GM21825 (cell line): ENCODE measurements at regions not wholly inside any gene's neighbourhood (a gene's known extent, or its start where the extent isn't known, plus 50 kb on each side); places are given as distances from the start of the nearest gene placed in this dataset.

Experiments
- ATAC-seq: cut with Tn5 transposase; IDR thresholded peaks from one replicate; pipeline ENCODE4 v1.9.1; 2021; ENCODE audit warnings: mild to moderate bottlenecking, moderate library complexity; ENCODE audit not compliant: unreplicated experiment

DNA sequence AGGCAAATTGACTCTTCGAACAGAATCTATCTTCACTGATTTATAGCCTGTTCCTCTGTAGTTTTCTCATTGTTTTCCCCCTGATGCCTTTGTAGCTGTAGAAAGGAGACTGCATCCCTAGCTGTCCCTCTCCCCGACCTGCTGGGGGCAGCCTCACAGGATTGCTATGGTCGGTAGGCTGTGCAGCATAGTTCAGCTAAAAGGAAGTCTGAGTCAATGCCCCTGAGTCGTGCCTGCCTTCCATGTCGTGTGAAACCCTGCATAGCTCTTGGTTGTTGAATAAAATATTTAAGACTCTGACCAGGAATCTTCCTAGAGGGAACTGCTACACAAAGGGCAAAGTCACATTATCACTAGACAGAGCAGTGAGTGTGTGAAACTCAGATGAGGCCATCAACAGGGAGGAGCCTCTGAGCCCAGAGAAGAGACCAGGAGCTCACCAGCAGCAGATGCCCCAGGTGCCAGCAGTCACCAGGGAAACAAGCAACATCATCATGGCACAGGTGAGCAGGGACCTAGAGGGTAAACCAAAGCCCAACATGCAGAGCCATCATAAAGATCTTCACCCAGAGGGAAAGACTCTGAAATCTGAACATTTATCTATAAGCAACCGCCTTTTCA lies 108.4 kb upstream of the NBEA start:
- ATAC-seq = no peak

- peak; percentile 57 for ATAC-seq
Measured at GRCh38 chr13:34842466-34842865, 99.6 kb upstream of the NBEA start.

DNA sequence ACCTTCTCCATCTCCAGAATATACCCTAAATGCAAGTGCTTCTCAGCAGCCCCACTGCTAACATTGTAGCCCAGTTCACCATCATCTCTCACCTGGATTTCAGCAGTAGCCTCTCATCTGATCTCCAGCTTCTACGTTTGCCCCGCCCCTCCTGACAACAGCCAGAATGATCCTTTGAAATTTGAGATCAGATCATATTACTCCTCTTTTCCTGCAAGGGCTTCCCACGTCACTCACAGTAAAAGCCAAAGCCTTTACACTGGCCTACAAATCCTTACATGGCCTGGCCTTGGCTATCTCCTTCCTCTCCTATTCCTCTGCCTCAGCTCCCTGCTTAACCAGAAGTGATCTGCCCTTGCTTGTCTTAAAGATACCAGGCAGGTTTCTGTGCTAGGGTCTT lies 94.3 kb upstream of the NBEA start:
- no peak for ATAC-seq

DNA sequence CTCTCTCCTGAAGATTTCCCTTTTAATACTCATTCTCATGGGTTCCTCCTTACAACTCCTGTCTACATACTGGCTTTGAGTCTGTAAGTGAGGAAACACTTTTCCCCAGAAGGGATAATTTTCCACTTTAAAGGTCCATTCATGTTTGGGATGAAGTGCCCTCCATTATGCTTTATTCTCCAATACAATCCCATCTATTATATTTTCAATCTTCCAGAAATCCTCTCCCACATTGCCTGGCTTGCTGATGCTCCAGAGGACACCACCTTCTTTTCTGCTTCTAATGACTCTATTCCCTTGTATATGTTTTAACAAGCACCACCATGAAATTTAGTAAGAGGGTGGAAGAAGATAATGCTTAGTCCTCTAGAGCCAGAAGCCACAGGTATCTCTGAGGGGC lies 92.7 kb upstream of the NBEA start:
- ATAC-seq = no peak

- no peak for ATAC-seq
Measured at GRCh38 chr13:34853161-34853560, 88.9 kb upstream of the NBEA start.

DNA sequence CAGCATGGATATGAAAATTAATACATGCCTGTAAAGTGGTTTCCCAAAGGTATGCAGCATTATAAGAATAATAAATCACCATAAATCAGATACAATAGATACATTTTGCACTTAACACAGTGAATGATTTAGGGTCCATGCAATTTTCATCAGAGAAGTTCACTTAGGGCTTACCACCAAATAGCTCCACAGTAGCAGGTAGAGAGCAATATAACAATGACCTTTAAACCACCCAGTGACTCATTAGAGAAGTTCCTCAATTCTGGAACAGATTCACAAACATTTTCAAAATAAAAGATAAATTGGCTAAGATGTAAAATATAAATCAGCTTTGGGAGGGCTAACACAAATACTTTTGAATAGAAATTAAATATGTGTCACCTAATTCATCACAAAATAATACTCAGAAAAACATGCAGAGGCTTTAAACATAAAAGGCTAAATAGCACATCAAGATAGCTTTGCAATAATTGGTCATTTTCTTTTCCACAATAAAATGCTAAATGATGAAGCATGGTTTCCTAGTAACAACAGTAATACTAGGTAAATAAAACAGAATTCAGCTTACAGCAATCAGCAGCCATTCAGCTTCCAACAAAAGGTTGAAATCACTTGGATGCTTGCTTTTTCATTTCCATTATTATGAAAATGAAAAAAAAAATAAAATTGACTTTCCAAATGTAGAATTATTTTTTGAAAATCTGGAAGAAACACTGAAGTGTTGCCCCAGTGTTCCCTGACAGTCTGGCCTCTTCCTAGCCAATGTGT lies 84.3 kb upstream of the NBEA start:
- ATAC-seq = no peak

- no peak for ATAC-seq
Measured at GRCh38 chr13:34862311-34862710, 79.8 kb upstream of the NBEA start.

- ATAC-seq = no peak
Measured at GRCh38 chr13:34862716-34863115, 79.4 kb upstream of the NBEA start.

DNA sequence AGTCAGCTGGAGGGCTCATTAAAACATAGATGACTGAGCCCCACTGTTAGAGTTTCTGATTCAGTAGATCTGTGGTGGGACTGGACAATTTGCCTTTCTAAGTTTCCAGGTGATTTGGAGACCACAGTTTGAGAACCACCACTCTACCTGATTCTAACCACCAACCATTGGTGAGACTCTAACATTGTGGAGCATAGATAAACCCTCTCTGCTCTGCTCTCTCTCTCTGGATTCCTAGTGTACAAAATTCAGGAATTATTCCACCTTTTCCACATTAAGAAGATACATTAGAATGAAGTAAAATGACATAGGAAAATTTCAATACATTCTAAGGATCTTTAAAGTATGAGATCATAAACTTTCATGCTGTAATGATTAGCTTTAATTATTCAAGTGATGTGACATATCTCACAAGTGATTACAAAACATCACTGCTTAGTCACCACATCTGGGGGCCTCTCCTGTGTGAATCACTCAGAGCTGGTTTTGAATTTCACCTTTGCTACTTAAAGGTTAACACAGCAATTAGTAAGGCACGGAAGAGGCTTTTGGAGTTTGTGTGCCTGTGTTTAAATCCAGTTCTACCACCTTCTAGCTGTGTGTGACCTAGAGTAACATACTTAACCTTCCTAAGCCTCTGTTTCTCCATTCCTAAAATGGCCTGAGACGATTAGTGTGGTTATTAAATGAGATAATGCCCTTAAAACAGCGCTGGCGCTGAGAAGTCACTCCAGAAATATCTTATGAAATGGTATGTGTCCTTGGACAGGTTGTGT lies 78.5 kb upstream of the NBEA start:
- ATAC-seq = no peak

GRCh38 chr13:34864671-34865070 lies 77.4 kb upstream of the NBEA start:
- no peak for ATAC-seq

DNA sequence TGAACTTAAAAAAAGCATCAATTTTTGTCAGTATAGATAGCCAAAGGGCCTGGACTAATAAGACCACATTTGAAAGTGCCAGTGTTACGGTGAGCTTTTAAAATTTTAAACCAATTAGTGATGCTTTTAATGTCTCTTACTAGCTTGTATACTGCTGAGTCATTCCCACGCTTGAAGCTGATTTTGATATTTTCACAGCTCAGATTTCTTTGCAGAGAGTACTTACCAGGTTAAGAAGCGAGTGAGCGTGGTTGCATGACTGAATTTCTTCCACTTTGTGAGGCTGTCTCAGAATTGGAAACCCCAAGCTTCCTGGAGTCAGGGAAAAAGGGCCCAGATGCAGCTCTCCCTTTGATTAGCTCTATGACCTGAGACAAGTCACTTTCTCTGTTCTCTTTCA lies 74.5 kb upstream of the NBEA start:
- no peak for ATAC-seq

DNA sequence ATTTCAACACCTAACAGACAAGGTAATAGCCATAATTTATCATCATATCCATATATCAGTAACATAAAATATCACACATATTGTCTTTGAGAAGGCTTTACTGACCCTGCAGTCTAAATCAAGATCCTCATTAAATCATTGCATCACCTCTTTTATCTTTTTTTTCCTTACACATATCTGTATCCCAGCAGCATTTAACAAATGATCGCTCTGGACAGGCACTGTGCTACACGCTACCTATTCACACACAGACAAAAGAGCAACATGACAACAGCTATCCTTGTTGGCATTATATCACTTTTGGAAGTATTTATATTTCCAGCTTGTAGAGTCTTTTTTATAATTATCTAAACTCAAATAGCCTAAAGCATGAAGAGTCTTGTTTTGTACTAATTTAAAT lies 73.3 kb upstream of the NBEA start:
- ATAC-seq = no peak

- ATAC-seq = no peak
Measured at GRCh38 chr13:34869696-34870095, 72.4 kb upstream of the NBEA start.

DNA sequence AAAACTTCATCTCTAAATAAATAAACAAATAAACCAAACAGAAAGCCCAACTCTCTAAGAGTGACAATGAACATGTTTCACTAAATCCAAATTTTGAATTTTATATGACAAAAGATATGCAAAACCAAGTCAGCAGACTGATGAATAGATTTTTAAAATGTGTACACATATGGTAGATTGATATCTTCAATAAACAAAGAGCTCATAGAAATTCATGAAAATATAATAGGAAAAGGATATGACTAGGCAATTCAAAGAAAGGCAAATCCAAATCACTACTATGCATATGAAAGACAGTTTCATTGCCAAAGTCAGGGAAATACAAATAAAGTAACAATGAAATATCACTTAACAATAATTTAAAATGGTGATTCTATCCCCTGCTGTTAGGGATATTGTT lies 63.7 kb upstream of the NBEA start:
- ATAC-seq = no peak

GRCh38 chr13:34879851-34880250 lies 62.2 kb upstream of the NBEA start:
- ATAC-seq = no peak

DNA sequence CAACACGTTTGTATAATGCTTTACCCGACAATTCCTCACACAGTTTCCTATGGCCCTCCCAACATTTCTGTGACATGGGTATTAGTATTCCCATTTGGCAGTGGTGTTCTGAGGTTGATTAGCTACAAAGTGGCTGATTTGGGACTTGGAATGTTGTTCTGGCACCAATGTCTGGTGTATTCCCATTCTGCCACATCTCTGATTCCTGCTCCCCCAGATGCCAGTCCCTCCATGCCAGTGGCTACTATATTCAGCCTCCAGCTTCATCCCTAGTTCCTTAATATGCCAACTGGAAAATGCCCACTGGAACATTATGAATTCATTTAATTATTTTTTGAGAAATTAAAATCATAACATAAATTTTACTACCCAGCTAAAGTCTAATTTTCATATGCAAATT lies 60.6 kb upstream of the NBEA start:
- no peak for ATAC-seq

- no peak for ATAC-seq
Measured at GRCh38 chr13:34883396-34883795, 58.7 kb upstream of the NBEA start.

GRCh38 chr13:34884366-34884765 lies 57.7 kb upstream of the NBEA start:
- no peak for ATAC-seq

- ATAC-seq = no peak
Measured at GRCh38 chr13:34886121-34886875, 55.8 kb upstream of the NBEA start.

GRCh38 chr13:34886987-34887386 lies 55.1 kb upstream of the NBEA start:
- no peak for ATAC-seq
